PFSK-1 (cell line): ENCODE measurements at regions not wholly inside any gene's neighbourhood (a gene's known extent, or its start where the extent isn't known, plus 50 kb on each side); places are given as distances from the start of the nearest gene placed in this dataset.

Source experiments
- FOXP2 ChIP-seq: optimal IDR thresholded peaks from 2 replicates; pipeline ENCODE3; 2011; ENCODE audit warnings: borderline replicate concordance, control low read depth, inconsistent platforms; ENCODE audit not compliant: insufficient read depth; ENCODE audit errors: extremely low read length, extremely low read depth
- POLR2AphosphoS5 ChIP-seq: IDR thresholded peaks from 2 replicates; pipeline ENCODE4 v1.6.1; 2012; ENCODE audit warnings: low read depth, mild to moderate bottlenecking, control low read depth, low read length, moderate library complexity
- SIN3A ChIP-seq: IDR thresholded peaks from 2 replicates; pipeline ENCODE4 v1.6.1; 2012; ENCODE audit warnings: mild to moderate bottlenecking, low read length, moderate library complexity, borderline replicate concordance; ENCODE audit not compliant: insufficient read depth
- TAF1 ChIP-seq: IDR thresholded peaks from 2 replicates; pipeline ENCODE4 v1.6.1; 2012; ENCODE audit warnings: low read length, control low read depth, borderline replicate concordance; ENCODE audit not compliant: insufficient read depth
- TF ChIP-seq, protein P1 (sequence below), 2 experiments: IDR thresholded peaks; 2 replicates each; pipeline versions ENCODE4 v1.6.1 to v1.8.0; 2011 to 2012; ENCODE audit warnings: low read depth in 2 of 2, low read length in 2 of 2, control low read depth in 1 of 2, inconsistent platforms in 1 of 2, mild to moderate bottlenecking in 1 of 2, moderate library complexity in 1 of 2; ENCODE audit not compliant: insufficient read depth in 1 of 2

DNA sequence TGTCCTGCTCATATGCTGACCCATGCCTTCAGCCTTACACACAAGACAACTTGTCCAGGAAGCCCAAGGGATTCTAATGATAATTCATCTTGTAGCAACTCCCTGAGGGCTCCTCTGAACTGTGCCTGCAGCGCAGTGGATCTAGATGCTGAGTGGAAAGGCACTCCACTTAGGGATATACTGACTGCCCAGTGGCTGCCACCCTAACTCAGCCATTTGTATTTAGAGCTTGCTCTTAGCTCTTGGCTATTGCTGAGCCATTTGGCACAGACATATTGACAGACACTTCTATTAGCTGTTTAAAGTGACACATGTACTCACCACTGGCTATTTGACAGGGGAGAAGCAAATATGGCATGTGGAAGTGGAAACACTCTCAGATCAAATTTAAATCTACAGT lies 278.3 kb upstream of the SGK1 start:
- TF ChIP-seq POLR2AphosphoS5 (no peak), TAF1 (no peak), FOXP2 (no peak), SIN3A (no peak)
- TF ChIP-seq, protein P1, sequence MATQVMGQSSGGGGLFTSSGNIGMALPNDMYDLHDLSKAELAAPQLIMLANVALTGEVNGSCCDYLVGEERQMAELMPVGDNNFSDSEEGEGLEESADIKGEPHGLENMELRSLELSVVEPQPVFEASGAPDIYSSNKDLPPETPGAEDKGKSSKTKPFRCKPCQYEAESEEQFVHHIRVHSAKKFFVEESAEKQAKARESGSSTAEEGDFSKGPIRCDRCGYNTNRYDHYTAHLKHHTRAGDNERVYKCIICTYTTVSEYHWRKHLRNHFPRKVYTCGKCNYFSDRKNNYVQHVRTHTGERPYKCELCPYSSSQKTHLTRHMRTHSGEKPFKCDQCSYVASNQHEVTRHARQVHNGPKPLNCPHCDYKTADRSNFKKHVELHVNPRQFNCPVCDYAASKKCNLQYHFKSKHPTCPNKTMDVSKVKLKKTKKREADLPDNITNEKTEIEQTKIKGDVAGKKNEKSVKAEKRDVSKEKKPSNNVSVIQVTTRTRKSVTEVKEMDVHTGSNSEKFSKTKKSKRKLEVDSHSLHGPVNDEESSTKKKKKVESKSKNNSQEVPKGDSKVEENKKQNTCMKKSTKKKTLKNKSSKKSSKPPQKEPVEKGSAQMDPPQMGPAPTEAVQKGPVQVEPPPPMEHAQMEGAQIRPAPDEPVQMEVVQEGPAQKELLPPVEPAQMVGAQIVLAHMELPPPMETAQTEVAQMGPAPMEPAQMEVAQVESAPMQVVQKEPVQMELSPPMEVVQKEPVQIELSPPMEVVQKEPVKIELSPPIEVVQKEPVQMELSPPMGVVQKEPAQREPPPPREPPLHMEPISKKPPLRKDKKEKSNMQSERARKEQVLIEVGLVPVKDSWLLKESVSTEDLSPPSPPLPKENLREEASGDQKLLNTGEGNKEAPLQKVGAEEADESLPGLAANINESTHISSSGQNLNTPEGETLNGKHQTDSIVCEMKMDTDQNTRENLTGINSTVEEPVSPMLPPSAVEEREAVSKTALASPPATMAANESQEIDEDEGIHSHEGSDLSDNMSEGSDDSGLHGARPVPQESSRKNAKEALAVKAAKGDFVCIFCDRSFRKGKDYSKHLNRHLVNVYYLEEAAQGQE (IDR thresholded peaks at IDR 0.05; ENCODE audit: insufficient read depth in 1 of 2, low read depth in 2 of 2, low read length in 2 of 2), result no peak

DNA sequence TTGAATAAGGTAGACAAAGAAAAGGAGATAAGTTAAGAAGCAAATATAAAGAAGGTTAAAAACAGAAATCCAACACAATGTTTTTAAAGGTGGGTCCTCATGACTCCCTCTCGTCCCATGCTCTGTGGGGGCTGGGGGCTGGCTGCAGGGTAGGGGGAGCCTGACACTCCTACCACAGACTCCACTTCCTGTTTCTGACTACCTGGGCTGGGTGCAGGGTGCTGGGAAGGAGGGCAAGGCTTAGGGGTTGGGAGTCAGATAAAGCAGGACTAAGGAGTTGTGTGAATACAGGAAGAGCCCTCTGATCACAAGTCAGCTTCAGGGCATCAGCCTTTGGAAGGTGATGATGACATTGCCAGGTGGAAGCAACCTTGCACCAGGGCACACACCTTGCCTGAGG lies 277.0 kb upstream of the SGK1 start:
- TF ChIP-seq, protein P1 (IDR thresholded peaks at IDR 0.05; ENCODE audit: insufficient read depth in 1 of 2, low read depth in 2 of 2, low read length in 2 of 2), result no peak
- no peak for TF ChIP-seq TAF1
- TF ChIP-seq FOXP2, result no peak
- no peak for TF ChIP-seq POLR2AphosphoS5
- TF ChIP-seq SIN3A, result no peak

DNA sequence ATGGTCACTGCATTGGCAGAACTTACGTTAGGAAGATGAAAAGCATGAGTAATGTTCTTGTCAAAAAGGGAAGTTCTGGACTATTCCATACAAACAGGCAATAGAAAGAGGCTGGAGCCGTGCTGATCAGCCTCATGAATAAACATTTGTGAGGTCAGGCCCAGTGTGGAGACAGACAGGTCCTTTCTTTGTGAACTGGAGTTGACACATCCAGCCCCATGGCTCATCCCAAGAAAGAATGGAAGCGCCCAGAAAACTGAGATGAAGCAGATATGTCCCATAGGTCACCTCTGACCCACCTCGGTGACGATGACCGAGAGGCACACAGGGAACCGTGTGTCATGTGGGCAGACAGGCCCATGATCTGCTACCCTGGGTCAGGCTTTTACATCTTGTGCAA lies 276.0 kb upstream of the SGK1 start:
- TF ChIP-seq FOXP2 (no peak), SIN3A (no peak)
- TF ChIP-seq, protein P1 (IDR thresholded peaks at IDR 0.05; ENCODE audit: insufficient read depth in 1 of 2, low read depth in 2 of 2, low read length in 2 of 2), result no peak

DNA sequence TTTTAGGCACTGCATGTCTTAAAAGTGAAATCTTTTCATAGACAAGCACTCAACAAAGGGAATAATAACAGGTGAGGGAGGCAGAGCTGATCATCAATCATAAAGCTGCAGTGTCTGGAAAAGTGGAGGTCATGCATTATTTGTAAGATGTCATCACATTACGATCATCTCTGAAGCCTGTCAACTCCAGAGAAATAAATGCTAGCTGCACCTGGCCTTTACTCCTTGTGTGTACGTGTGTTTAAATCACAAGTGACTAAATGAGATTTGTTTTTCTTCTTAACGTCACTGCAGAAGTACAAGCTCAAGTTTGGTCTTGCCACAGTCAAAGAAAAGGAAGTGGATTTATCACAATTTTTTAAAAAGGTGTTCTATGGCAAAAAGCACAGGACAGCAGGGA lies 275.5 kb upstream of the SGK1 start:
- TF ChIP-seq, protein P1 (IDR thresholded peaks at IDR 0.05; ENCODE audit: insufficient read depth in 1 of 2, low read depth in 2 of 2, low read length in 2 of 2), result no peak
- TF ChIP-seq TAF1 (no peak), POLR2AphosphoS5 (no peak), FOXP2 (no peak), SIN3A (no peak)

DNA sequence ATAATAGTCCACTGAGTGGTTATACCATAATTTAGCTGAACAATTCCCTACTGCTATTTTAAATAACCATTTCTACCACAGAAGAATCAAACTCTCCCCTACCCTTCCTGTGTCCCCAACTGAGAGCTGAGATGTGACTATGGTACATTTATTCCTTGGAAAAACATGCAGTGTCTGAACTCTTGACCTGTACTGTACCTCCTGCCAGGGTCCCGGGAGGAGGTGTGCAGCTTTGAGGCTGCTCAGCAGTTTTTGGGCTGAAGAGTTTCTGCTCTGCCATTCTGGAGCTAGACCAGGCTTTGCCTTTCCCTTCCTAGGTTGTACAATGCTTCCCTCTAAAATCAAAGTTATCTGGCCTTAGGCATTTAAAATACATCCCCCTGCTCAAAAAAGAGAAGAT lies 275.1 kb upstream of the SGK1 start:
- TF ChIP-seq POLR2AphosphoS5, result no peak
- TF ChIP-seq SIN3A, result no peak
- TF ChIP-seq, protein P1 (IDR thresholded peaks at IDR 0.05; ENCODE audit: insufficient read depth in 1 of 2, low read depth in 2 of 2, low read length in 2 of 2), result no peak
- TF ChIP-seq TAF1, result no peak
- no peak for TF ChIP-seq FOXP2
